Panc1 (cell line): ENCODE measurements at regions not wholly inside any gene's neighbourhood (a gene's known extent, or its start where the extent isn't known, plus 50 kb on each side); places are given as distances from the start of the nearest gene placed in this dataset.

Experiments
- CTCF ChIP-seq: fragments of 450-650 bp; IDR thresholded peaks from 2 replicates; pipeline ENCODE4 v1.5.1; 2017; ENCODE audit warnings: mild to moderate bottlenecking
- REST ChIP-seq, 2 experiments: IDR thresholded peaks; 2 replicates each; pipeline ENCODE4 v1.6.1; 2011 to 2012; ENCODE audit warnings: low read depth in 2 of 2, control low read depth in 1 of 2, low read length in 1 of 2, mild to moderate bottlenecking in 1 of 2, moderate library complexity in 1 of 2; ENCODE audit not compliant: insufficient read depth in 1 of 2
- SIN3A ChIP-seq: IDR thresholded peaks from 2 replicates; pipeline ENCODE4 v1.6.1; 2012; ENCODE audit warnings: low read depth, mild to moderate bottlenecking, low read length, moderate library complexity, borderline replicate concordance; ENCODE audit not compliant: insufficient read depth

- no peak for TF ChIP-seq CTCF
- no peak for TF ChIP-seq REST (IDR thresholded peaks at IDR 0.05; ENCODE audit: insufficient read depth in 1 of 2, low read depth in 2 of 2, low read length in 1 of 2)
- no peak for TF ChIP-seq SIN3A
Measured at GRCh38 chr20:39528436-39528835, 566.3 kb downstream of the DHX35 start.
